ENCODE measurements at regions not wholly inside any gene's neighbourhood (a gene's known extent, or its start where the extent isn't known, plus 50 kb on each side); places are given as distances from the start of the nearest gene placed in this dataset.

DNA sequence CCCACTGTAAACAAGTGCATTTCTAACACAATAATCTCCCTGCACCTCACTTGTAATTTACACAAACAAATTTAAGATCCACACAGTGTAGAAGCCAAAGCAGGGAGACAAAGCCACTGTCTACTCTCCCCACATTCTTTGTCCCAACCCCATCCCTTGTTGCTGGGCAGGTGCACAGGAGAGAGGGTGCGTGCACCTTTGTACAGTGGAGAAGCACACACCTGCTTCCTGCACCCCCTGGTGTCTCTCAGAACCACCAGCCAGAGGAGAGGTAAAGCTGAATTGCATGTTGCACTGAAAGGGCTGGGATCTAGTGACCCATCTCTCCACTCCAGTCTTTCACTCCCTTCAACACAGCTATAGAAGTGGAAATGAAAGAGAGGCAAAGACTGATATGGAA is 51.4 kb upstream of the IFNG-AS1 start:
- TF ChIP-seq CTCF (IDR thresholded peaks at IDR 0.05), result no peak
- no peak for TF ChIP-seq POLR2A (IDR thresholded peaks at IDR 0.05)
- no peak for TF ChIP-seq POLR2AphosphoS5 (IDR thresholded peaks at IDR 0.05)
- TF ChIP-seq EP300 (IDR thresholded peaks at IDR 0.05), result no peak

Data from gastroesophageal sphincter (tissue), 3 donors.